ENCODE measurements at regions not wholly inside any gene's neighbourhood (a gene's known extent, or its start where the extent isn't known, plus 50 kb on each side); places are given as distances from the start of the nearest gene placed in this dataset.

GRCh38 chr13:106362707-106363106 is 172.8 kb downstream of the EFNB2 start:
- no peaks in the 10 kb centered on the region for H3K79me2 ChIP-seq (ENCODE audit: control insufficient read depth in 1 of 2, insufficient read depth in 2 of 2, low read length in 2 of 2)
- no peak overlapping the region for H3K4ac ChIP-seq (replicated peaks; ENCODE audit: insufficient read length, low read depth, low read length)
- H2AK5ac ChIP-seq (ENCODE audit: low read depth, low read length), result no peak overlapping the region
- no peak overlapping the region for H3K23ac ChIP-seq (ENCODE audit: insufficient read length)
- FAIRE-seq (no peak), DNase-seq (ENCODE audit: low read depth in 1 of 2, low spot score in 2 of 2) (no peak)
- ChIA-PET CTCF (ENCODE audit: partially characterized antibody) (interaction anchor here (0.7 to 1.3 kb wide), 3 partner anchors 12 to 48 kb away, joined by 3 to 5 read pairs (median 3); no protein-coding TSS in a partner anchor), POLR2A (ENCODE audit: partially characterized antibody) (no interaction called here)
- no peaks in the 10 kb centered on the region for H3K4me1 ChIP-seq (replicated peaks in 1 of 4; ENCODE audit: control insufficient read depth in 3 of 4, insufficient read depth in 4 of 4, low read length in 3 of 4)
- H2BK15ac ChIP-seq (ENCODE audit: low read length), result no peak overlapping the region
- no peak overlapping the region for H2BK20ac ChIP-seq (ENCODE audit: low read length)
- H3K18ac ChIP-seq (ENCODE audit: extremely low read depth, low read length), result no peak overlapping the region
- H3K4me2 ChIP-seq (ENCODE audit: insufficient read depth in 1 of 2, low read depth in 2 of 2, low read length in 2 of 2), result no peak overlapping the region
- H2BK5ac ChIP-seq (ENCODE audit: low read depth, low read length), result no peak overlapping the region
- H4K20me1 ChIP-seq (replicated peaks in 1 of 2; ENCODE audit: control insufficient read depth in 1 of 2, insufficient read depth in 2 of 2, low read length in 2 of 2), result no peaks in the 10 kb centered on the region
- H3K79me1 ChIP-seq (ENCODE audit: low read depth, low read length), result no peaks in the 10 kb centered on the region
- no peak overlapping the region for H3K4me3 ChIP-seq (ENCODE audit: extremely low read depth in 1 of 4, insufficient read depth in 2 of 4, low read depth in 3 of 4, low read length in 4 of 4)
- no peak overlapping the region for H3K14ac ChIP-seq (ENCODE audit: insufficient read length)
- no peaks in the 10 kb centered on the region for H3K23me2 ChIP-seq (ENCODE audit: low read depth, low read length)
- H3K36me3 ChIP-seq (ENCODE audit: control insufficient read depth in 2 of 4, insufficient read depth in 4 of 4, low read length in 3 of 4), result no peaks in the 10 kb centered on the region
- no peak overlapping the region for H4K91ac ChIP-seq (replicated peaks; ENCODE audit: insufficient read length, low read length)
- H3K27me3 ChIP-seq (replicated peaks in 1 of 4; ENCODE audit: control insufficient read depth in 3 of 4, extremely low read depth in 1 of 4, insufficient read depth in 3 of 4, low read length in 3 of 4), result no peaks in the 10 kb centered on the region
- H3K9ac ChIP-seq (replicated peaks in 1 of 4; ENCODE audit: extremely low read depth in 1 of 4, low read depth in 3 of 4, low read length in 3 of 4), result no peak overlapping the region
- WGBS, 2 experiments (ENCODE audit: extremely low coverage in 1 of 2, insufficient coverage in 1 of 2, insufficient read length in 1 of 2, insufficient replicate concordance in 2 of 2, low coverage in 1 of 2, low lambda C conversion rate in 2 of 2, missing lambda C conversion rate in 1 of 2), result 96% methylated on average over 5 of the region's 5 CpGs; no CpG with 5 or more reads in 1 of the 2 experiments
- no peak overlapping the region for H3K27ac ChIP-seq (ENCODE audit: low read depth, low read length)
- no peak overlapping the region for H4K8ac ChIP-seq (ENCODE audit: extremely low read depth, insufficient read depth, low read length)
- H3K9me3 ChIP-seq (ENCODE audit: insufficient read depth in 2 of 2, low read depth in 1 of 2, low read length in 1 of 2), result no peaks in the 10 kb centered on the region
- H4K5ac ChIP-seq (ENCODE audit: insufficient read length, low read depth, low read length), result no peak overlapping the region
- no peak overlapping the region for H2BK12ac ChIP-seq (ENCODE audit: low read depth, low read length)
- H3K56ac ChIP-seq (replicated peaks; ENCODE audit: insufficient read length, low read depth, low read length), result no peak overlapping the region
- H2BK120ac ChIP-seq (replicated peaks; ENCODE audit: low read depth, low read length), result no peak overlapping the region
- H2AFZ ChIP-seq (ENCODE audit: low read length), result no peak overlapping the region
- TF ChIP-seq KDM1A (IDR thresholded peaks at IDR 0.05; ENCODE audit: borderline replicate concordance, low read length) (no peak), POU5F1 (IDR thresholded peaks at IDR 0.05; ENCODE audit: low read depth, low read length) (no peak), ASH2L (IDR thresholded peaks at IDR 0.05; ENCODE audit: low read length) (no peak), PHF8 (conservative IDR thresholded peaks at IDR 0.05; ENCODE audit: low read depth, low read length) (no peak), GTF2F1 (IDR thresholded peaks at IDR 0.05; ENCODE audit: borderline replicate concordance, low read depth, low read length) (no peak), YY1 (IDR thresholded peaks at IDR 0.05; ENCODE audit: low read depth, low read length) (no peak), KDM5A (IDR thresholded peaks at IDR 0.05; ENCODE audit: low read length) (no peak), CBX8 (IDR thresholded peaks at IDR 0.05; ENCODE audit: borderline replicate concordance, low read depth, low read length) (no peak), RFX5 (IDR thresholded peaks at IDR 0.05; ENCODE audit: borderline replicate concordance, low read depth, low read length) (no peak), MAFK (IDR thresholded peaks at IDR 0.05; ENCODE audit: low read depth, low read length) (no peak), POLR2AphosphoS5 (IDR thresholded peaks at IDR 0.05; ENCODE audit: low read depth, low read length) (no peak), NANOG (IDR thresholded peaks at IDR 0.05; ENCODE audit: insufficient read depth, low read depth, low read length, poor library complexity, severe bottlenecking) (no peak)
- TF ChIP-seq, protein P1, sequence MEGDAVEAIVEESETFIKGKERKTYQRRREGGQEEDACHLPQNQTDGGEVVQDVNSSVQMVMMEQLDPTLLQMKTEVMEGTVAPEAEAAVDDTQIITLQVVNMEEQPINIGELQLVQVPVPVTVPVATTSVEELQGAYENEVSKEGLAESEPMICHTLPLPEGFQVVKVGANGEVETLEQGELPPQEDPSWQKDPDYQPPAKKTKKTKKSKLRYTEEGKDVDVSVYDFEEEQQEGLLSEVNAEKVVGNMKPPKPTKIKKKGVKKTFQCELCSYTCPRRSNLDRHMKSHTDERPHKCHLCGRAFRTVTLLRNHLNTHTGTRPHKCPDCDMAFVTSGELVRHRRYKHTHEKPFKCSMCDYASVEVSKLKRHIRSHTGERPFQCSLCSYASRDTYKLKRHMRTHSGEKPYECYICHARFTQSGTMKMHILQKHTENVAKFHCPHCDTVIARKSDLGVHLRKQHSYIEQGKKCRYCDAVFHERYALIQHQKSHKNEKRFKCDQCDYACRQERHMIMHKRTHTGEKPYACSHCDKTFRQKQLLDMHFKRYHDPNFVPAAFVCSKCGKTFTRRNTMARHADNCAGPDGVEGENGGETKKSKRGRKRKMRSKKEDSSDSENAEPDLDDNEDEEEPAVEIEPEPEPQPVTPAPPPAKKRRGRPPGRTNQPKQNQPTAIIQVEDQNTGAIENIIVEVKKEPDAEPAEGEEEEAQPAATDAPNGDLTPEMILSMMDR (IDR thresholded peaks at IDR 0.05; ENCODE audit: control extremely low read depth in 1 of 3, insufficient read depth in 1 of 3, low read depth in 1 of 3, low read length in 3 of 3), result no peak
